GM19463 (cell line): ENCODE measurements at regions not wholly inside any gene's neighbourhood (a gene's known extent, or its start where the extent isn't known, plus 50 kb on each side); places are given as distances from the start of the nearest gene placed in this dataset.

ENCODE experiments used
- ATAC-seq: cut with Tn5 transposase; IDR thresholded peaks from one replicate; pipeline ENCODE4 v1.9.1; 2021; ENCODE audit warnings: mild to moderate bottlenecking, moderate library complexity; ENCODE audit not compliant: unreplicated experiment

GRCh38 chr4:4775493-4776004, 83.9 kb upstream of the MSX1 start:
- ATAC-seq: no peak

DNA sequence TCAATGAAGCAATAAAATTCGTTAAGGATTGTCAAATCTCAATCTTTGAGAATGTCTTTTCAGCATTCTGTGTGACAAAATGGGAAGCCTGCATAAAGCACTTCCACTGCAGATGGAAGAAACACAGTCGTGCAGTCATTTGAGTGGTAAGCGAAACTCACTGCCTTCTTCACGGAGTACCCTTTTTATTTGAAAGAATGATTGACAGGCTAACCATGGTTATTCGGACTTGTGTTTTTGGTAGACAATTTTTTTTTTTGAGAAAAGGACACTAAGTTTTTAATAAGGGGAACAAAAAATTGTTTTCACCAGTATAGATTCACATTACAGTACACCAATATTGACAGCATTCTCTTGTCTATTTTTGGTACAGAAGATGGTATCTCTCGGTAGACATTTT, 86.9 kb upstream of the MSX1 start:
- ATAC-seq: no peak

- no peak for ATAC-seq
Measured at GRCh38 chr4:4771160-4771559, 88.3 kb upstream of the MSX1 start.

GRCh38 chr4:4770610-4771009, 88.9 kb upstream of the MSX1 start:
- ATAC-seq: no peak

GRCh38 chr4:4766564-4766963, 92.9 kb upstream of the MSX1 start:
- ATAC-seq: no peak

- ATAC-seq: no peak
Measured at GRCh38 chr4:4765811-4766210, 93.7 kb upstream of the MSX1 start.

GRCh38 chr4:4764558-4764905, 94.9 kb upstream of the MSX1 start:
- ATAC-seq: no peak

GRCh38 chr4:4763822-4764557, 95.5 kb upstream of the MSX1 start:
- no peak for ATAC-seq

- ATAC-seq: peak; percentile 84
Measured at GRCh38 chr4:4762909-4763821, 96.3 kb upstream of the MSX1 start.

- ATAC-seq: no peak
Measured at GRCh38 chr4:4762300-4762699, 97.2 kb upstream of the MSX1 start.

DNA sequence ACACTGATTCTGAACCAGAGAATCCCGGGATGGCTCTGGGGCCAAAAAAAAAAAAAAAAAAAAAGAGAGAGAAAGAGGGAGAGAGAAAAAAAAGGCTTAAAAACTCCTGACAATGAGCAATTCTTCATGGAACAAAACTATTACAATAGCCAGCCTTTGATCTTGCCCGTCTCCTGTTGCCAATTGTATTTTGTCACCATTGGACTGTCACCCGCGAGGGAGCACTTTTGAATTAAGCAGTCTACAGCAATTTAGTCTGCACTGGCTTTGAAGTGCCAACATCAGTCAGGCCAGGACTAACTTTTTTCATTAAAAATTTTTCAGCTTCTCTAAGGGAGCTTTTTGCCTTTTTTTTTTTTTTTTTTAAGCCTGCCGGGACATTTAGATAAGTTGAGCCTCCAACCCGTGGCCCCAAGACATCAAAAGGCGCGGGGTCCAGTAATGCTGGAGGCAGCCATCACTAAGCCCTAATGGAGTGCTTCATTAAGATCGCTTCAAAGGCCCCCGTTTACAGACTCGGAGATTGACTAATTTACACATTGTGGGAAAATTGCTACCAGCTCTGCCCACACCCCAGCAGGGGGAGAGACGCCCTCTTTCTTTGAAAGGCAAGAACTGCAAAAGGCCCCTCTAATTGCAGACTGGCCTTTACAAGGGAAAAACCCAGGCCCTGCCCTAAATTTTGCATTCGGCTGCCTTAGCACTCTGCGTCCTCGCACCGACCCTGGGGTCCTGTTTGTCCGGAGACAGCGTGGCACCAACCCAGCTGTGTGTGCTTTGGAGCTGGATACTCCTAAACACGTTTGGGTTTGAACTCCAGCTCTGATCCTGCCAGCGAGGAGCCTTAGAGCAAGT, 98.1 kb upstream of the MSX1 start:
- ATAC-seq: no peak

GRCh38 chr4:4759883-4760282, 99.6 kb upstream of the MSX1 start:
- ATAC-seq: no peak

DNA sequence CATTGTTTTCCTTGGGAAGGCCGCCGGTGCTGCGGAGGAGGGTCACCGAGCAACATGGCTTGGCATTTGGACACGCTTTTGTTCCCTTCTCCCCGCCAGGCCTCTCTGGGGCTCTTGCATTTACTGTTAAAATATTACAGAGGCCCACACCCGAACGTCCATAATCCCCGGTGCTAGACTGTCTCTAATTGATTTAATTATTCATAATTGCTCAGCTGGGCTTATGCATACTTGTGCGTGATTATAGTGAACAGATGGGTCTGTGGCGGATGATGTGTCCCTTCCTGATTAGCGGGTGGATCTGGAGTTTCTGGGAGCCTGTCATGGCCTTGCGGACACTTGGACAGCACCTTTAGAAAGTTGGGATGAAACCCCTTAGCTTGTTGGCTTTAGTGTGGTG, 100.2 kb upstream of the MSX1 start:
- no peak for ATAC-seq

DNA sequence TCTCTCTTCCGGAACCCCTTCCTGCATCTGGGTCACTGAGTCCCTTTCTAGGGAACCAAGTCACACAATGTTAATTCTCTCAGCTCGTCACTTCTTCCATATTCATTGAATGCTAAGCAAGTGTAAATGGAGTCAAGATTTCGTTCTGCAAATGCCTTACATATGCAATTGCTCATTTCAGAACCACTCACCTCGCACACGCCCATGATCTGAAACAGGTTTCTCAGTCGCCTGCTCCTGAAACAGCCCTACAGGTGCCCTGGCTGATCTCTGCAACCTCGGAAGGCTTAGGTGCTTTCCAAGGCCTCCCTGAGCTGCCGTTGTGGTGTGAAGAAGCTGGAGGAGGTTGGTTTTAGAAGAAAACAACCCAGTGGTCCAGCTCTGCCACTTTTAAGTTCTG, 100.8 kb upstream of the MSX1 start:
- peak; percentile 43 for ATAC-seq

DNA sequence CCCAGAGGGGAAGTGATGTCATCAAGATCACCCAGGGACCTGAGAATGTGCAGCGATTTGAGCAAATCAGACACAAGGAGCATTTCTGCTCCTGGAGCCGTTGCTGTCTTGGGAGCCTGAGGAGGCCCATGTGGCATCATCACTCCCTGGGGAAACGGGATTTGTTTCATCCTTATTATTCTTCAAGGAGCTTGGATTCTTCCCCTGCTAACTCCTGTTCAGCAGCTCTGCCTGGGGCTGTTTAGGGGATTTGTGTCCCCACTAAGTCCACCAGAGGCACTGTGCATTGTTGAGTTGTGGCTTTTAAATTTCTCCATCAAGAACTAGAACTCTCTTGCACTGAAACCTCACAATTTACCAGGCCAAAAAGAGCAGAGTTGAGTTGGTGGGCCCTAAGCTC, 104.2 kb upstream of the MSX1 start:
- no peak for ATAC-seq

- no peak for ATAC-seq
Measured at GRCh38 chr4:4754641-4755040, 104.8 kb upstream of the MSX1 start.

DNA sequence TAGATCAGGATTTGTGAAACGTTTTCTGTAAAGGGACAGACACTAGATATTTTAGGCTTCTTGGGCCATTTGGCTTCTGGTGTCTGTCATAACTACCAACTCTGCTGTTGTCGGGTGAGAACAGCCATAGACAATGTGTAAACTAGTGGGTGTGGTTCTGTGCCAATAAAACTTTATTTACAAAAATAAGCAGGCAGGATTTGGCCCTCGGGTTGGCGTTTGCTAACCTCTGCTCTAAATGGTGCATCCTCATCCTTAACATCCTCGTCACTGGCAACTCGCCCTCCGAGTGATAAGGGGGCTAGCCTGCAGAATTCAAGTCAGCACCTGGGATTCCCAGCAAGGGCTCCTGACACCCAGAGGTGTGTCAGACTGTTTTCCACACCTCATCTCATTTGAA, 105.8 kb upstream of the MSX1 start:
- ATAC-seq: no peak

DNA sequence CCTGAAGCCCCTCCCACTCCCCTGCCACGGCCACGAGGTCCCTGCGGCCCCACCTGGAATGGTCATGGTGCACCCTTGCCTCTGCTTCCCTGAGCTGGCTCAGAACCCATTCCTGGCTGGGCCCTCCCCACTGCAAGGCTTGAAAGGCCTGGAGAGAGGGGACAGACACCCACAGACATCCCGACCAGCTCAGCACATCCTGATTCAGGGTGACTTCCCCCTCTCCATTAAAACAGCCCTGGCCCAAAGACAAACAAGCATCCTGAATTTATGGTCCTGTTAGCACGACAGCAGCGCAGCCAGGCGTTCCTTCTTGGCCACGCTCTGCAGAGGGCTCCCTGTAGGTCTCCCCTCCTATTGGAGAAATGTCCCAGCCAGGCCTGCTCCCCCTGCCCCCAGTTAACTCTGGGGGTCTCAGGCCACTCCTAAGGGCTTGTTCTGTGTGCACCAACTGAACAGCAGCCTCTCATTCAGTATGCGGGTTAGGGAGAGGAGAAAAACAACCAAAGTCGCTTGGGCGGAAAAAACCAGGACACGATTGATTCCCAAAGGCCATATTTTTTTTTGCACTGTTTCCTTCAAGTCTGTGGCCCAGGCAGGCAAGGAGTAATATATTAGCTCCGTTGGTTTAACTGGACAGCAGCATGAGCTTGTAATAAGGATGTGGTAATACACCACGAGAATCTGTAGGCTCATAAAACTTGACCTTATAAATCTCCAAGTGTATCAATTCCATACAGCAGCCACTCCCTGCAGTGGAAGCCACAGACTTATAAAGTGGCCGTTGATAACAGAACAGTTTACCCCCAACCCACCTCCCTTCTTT, 106.7 kb upstream of the MSX1 start:
- no peak for ATAC-seq

GRCh38 chr4:4752025-4752424, 107.4 kb upstream of the MSX1 start:
- no peak for ATAC-seq

DNA sequence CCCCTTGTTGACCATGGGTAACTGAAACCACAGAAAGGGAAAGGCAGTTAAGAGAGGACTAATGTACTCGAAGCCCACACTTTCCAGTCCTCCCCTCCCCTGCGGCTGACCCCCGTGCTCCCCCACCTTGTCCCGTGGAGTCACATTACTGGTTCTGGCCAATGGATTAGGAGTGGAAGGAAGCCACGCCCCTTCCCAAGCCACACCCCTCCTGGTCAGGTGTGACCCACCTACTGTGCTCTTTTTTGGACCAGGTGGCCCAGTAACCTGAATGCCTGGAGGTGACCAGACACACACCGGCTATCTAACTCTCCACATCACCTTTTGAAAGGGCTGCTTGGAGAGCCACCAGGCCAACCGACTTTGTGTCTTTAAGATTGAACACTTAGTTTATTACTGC, 109.3 kb upstream of the MSX1 start:
- ATAC-seq: no peak
